GM21423 (cell line): ENCODE measurements at regions not wholly inside any gene's neighbourhood (a gene's known extent, or its start where the extent isn't known, plus 50 kb on each side); places are given as distances from the start of the nearest gene placed in this dataset.

Source experiments
- ATAC-seq: cut with Tn5 transposase; IDR thresholded peaks from one replicate; pipeline ENCODE4 v1.9.1; 2021; ENCODE audit warnings: mild to moderate bottlenecking, moderate library complexity; ENCODE audit not compliant: unreplicated experiment

DNA sequence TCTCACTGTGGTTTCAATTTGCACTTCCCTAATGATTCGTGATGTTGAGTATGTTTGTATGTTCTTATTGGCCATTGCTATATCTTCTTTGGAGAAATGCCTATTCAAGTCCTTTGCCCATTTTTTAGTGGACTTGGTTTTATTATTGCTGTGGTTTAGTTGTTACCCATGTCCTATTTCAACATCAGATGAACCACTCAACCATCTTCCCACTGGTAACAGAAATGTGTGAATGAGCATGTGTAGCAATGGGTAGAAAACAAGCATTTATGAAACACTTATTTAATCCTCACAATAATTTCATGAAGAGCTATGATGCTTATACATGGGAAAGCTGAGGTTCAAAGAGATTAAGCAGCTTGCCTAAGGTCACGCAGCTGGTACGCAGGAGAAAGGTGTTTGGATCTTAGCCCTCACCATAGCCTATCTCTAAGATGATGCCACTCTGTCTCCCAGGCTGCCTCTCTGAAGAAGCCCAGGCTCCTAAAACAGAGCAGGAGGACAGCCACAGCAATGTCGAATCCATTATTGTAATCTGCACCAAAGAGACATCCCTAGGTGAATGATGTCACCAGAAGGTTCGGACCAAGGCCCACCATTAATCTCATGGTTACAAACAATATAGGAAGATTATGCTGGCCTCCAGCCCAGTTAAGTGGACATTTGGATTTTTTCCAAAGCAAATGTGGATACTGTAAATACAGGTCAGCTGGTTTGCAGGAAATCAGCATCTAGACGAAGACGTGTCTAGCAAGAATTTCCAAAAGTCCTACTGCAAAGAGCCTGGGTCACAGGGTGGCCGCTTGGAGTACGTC is 447.6 kb upstream of the ZMIZ1 start:
- no peak for ATAC-seq

DNA sequence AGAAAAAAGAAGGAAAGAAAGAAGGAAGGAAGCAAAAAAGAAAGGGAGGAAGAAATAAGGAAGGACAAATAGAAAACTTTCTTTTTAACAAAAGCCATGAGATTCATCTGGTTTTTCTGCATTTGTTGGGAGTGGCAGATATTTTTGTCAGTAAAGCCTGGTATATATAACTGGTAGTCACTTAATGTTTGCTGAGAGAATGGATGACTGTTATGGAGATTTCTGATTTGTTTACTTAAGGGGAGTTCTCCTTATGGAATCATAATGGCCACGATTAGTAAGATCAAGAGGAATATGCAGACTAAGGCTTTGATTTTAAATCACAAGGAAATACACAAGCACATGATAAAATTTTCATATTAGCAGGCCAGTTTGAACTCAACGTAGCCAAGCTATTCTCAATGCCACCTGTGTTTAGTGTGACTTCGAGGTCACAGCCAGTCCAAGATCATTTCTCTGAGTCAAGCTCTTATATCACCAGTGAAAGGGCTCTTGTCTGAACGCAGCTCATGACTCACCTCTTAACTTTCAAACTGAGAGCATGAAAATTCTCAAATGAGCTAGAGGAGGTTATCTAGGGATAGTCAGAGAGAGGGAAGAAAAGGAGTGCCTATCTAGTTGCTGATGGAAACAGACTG is 445.1 kb upstream of the ZMIZ1 start:
- ATAC-seq, result no peak

DNA sequence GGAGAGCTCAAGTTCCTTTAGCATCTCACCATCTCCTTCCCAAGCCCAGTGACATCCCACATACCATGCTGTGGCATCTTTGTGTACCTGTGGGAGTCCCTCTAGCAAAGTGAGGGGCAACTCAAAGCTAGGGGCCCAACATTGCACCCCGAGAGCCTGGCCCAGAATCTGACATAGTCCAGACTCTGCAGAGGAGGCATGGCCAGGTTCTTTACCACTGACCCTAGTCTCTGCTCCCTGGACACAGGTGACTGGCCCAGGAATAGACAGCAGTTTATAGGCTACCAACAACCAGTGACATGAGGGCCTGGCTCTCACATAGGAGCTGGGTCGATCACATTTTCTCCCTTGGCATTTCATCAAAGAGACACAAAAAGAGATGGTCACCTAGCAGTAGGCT is 444.0 kb upstream of the ZMIZ1 start:
- no peak for ATAC-seq

DNA sequence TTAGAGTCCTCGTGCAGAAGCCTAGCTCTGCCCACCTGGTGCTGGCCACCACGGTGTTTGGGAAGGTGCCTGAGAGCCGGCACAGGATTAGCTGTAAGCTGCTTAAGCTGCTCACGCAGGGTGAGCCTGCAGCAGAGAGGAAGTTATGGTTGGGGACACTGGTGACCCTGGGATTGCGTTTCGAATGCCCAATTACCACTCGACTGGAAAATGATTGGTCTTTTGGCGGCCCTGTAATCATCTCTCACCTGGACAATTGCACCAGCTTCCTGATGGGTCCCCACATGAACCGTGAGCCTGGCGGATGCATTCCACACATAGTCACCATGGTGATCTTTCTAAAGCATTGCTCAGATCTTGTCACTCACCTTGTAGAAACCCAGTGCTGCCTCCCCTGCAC is 442.3 kb upstream of the ZMIZ1 start:
- no peak for ATAC-seq

- ATAC-seq, result no peak
Observed at GRCh38 chr10:78627254-78627795, 441.4 kb upstream of the ZMIZ1 start.

GRCh38 chr10:78628976-78629375 is 439.8 kb upstream of the ZMIZ1 start:
- no peak for ATAC-seq

- no peak for ATAC-seq
Observed at GRCh38 chr10:78629773-78630172, 439.0 kb upstream of the ZMIZ1 start.

DNA sequence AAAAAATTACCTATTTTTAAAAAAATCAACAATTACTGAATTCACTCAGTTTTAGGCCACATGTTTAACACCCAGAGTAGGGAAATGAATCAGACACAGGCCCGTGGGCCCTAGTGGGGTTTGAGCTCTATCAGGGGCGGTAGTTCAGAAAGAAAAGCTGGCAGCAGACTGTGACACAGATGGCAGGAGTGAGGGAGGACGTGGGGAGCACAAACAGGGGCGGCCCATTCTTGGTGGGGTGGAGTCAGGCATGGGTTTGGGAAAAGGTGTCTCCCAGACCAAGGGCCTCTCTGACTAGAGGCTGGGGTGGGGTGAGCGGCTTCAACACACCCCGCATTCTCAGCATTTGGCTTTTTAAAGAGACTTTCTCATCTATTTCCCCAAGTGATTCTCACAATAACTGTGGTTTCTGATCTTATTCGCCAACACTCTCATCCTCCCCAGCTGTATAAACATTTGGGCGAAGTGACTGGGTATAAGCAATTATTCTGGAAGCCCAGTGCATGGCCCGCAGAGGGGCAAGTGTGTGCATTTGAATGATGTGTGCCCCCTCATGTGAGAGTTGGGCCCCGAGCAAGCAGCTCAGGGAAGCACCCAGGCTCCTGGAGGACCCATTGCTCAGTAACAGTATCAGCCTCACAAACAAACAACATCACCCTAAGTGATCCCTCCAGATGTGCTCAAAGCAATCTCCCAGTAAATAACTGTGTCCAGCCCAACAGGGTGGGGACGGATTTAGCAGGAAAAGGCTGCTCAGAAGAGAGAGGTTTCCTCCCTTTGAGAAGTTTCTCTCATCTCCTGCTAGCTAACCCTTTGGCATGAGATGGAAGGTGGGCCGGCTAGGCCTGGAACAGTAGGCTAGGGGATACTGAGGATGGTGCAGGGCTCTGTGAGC is 437.6 kb upstream of the ZMIZ1 start:
- no peak for ATAC-seq

DNA sequence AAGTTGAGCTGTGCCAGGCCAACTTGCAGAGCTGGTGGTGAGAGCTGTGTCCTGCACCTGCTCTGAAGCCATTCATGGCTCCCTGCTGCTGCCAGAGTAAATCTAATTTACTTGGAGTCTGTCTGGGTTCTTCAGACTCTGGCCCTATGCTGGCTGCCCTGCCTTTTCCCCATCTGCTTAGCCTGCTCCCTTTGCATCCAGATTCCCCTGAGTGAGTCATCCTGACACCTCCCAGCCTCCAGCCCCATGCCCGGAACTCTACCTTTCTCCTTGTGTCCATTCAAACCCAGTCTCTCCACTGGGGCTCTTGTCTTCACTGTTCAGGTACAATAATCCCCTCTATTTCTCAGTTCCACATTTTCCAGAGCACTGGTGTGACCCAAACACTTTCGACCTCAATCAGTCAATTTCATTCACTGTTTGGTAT is 434.4 kb upstream of the ZMIZ1 start:
- ATAC-seq, result no peak

GRCh38 chr10:78634835-78635234 is 433.9 kb upstream of the ZMIZ1 start:
- ATAC-seq, result no peak

GRCh38 chr10:78639629-78640028 is 429.1 kb upstream of the ZMIZ1 start:
- ATAC-seq, result no peak

- no peak for ATAC-seq
Observed at GRCh38 chr10:78640796-78641636, 427.8 kb upstream of the ZMIZ1 start.

DNA sequence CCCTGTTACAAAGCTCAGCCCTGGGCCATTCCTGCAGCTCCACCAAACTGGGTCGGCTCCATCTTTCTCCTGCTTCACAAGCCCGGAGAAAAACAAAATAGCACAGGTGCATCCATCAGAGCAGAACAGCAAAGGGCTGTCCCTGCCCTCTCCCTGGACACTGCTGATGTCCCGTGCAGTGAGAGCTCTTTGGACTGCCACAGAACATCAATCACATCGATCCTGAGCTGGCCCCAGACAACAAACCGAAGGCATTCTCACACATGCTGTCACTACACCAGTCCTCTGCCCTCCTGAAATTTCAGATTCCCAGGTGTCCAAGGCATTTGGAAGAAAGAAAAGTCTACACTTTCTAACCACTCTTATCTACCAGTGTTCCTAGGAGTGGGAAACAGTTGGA is 427.1 kb upstream of the ZMIZ1 start:
- ATAC-seq, result no peak

DNA sequence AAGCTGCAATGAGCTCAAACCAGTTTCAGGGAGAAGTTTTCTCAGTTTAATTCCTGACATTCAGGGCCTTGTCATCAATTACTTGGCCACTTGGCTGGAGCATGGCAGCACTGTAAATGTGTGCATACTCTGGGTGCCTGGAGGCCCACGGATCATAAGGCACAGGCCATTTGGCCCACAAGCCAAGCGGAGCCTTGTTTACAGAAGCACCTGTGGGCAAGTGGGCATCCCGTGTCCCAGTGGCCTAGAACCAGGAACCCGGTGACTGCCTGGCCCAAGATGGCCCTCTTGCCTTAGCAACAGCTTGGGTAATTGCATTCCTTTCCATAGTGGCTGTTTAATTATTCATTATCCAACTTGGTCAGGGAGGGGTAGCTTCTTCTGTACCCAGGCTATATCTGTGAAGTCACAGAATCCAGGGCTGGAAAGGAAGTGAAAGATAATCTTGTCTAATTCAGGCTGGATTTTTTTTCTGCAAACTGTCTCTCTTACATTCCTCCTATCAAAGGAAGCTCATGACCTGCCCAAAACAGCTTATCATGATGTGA is 426.4 kb upstream of the ZMIZ1 start:
- ATAC-seq, result no peak

GRCh38 chr10:78643513-78643912 is 425.3 kb upstream of the ZMIZ1 start:
- ATAC-seq, result no peak

GRCh38 chr10:78644550-78644949 is 424.2 kb upstream of the ZMIZ1 start:
- ATAC-seq, result no peak

DNA sequence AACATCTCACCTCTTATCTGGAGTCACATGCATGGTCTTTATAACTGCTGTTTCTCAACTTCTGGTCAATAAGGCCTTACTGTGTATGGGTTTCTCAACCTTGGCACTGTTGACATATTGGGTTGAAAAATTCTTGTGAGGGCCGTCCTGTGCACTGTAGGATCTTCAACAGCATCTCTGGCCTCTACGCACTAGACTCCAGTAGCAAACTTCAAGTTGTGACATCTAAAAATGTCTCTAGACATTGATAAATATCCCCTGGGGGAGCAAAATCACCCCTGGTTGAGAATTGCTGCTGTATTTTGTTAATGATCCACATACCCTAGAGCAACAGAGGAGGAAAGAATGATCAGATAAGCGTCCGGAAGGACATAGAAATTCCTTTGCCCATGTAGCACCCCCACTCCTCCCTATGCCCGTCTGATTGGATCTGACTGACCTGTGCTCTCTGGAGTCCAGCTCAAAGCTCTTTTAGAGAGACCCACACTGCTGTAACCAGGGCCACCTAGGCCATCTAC is 423.5 kb upstream of the ZMIZ1 start:
- no peak for ATAC-seq

DNA sequence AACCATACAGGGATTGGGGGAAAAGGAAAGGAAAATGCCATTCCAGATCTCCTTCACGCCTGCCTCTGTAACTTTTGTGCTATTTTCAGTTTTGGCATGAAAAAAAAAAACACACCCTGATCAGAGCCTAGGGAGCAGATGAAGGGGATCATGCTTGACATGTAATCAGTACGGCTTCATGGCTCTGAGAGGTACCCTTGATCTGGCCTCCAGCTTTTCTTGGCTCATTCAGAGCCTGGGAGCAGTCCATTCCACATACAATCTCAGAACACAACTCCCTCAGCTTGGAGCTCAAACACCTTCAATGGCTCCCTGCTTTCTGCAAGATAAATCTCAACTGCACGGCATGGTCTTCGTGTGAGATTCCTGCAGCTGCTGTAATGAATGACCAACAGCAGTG is 422.8 kb upstream of the ZMIZ1 start:
- no peak for ATAC-seq

DNA sequence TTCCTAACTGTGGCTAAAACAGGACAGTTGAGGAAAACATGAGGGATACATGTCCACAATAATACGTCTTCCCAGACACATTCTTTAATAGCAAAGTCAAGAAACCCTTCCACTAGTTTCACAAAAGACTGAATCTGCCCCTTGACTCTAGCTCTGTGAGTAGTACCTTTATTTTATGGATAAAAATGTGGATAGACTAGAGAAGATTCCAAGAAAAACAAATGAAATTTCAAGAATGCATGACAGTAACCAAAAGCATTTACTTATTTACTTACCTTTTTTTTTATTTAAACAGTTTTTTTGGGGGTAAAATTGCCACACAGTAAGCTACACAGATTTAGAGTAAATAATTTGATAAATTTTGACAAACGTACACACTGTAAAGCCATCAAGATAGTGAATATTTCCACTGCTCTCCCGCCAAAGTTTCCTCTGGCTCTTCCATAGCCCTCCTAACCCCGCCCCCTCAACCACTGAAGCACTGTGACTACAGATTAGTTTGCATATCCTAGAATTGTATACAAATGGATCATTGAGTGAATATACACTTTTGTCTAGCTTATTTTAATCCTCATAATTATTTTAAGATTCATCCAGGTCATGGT is 420.4 kb upstream of the ZMIZ1 start:
- ATAC-seq, result no peak
